WTC11 (cell line): ENCODE measurements at regions not wholly inside any gene's neighbourhood (a gene's known extent, or its start where the extent isn't known, plus 50 kb on each side); places are given as distances from the start of the nearest gene placed in this dataset.

Experiments
- ATAC-seq: fragments of 200-7000 bp; cut with Tn5 transposase; 2 replicates; pipeline ENCODE4 v1.10.0; 2021; ENCODE audit warnings: mild to moderate bottlenecking, moderate library complexity
- CTCF ChIA-PET: fragments of 300-600 bp; sonication (Branson Sonifier 250); formaldehyde crosslinking; loops from one replicate; lab custom pipeline; 2021; ENCODE audit warnings: antibody characterized with exemption; lab: Charles Lee
- POLR2A ChIA-PET: fragments of 350-600 bp; sonication (Branson Sonifier 250); formaldehyde crosslinking; loops from one replicate; lab custom pipeline; 2021; ENCODE audit warnings: antibody characterized with exemption; lab: Charles Lee
- DNase-seq: peaks from one replicate; pipeline ENCODE4 v3.0.0; 2021; ENCODE audit warnings: low spot score
- H3K27ac Mint-ChIP-seq: 2 replicates; pipeline ENCODE4 v1.8.0; 2021; ENCODE audit warnings: mixed read lengths
- H3K27me3 Mint-ChIP-seq: 2 replicates; pipeline ENCODE4 v1.8.0; 2021; ENCODE audit warnings: low read depth, mild to moderate bottlenecking, moderate library complexity, mixed read lengths
- H3K36me3 Mint-ChIP-seq: 2 replicates; pipeline ENCODE4 v1.8.0; 2021; ENCODE audit warnings: mixed read lengths
- H3K4me1 Mint-ChIP-seq: 2 replicates; pipeline ENCODE4 v1.8.0; 2022; ENCODE audit warnings: mixed read lengths
- H3K4me3 Mint-ChIP-seq: 2 replicates; pipeline ENCODE4 v1.8.0; 2021; ENCODE audit warnings: mild to moderate bottlenecking, moderate library complexity, mixed read lengths
- H3K9me3 Mint-ChIP-seq: 2 replicates; pipeline ENCODE4 v1.8.0; 2021; ENCODE audit warnings: mixed read lengths
- ATF1 ChIP-seq: sonication (generic); formaldehyde crosslinking; IDR thresholded peaks from 2 replicates; pipeline ENCODE4 v1.8.1; 2023; ENCODE audit warnings: mild to moderate bottlenecking, moderate library complexity, missing genetic modification reagents
- FOXJ3 ChIP-seq: sonication (generic); formaldehyde crosslinking; IDR thresholded peaks from 2 replicates; pipeline ENCODE4 v1.9.0; 2021; ENCODE audit warnings: missing genetic modification reagents, mild to moderate bottlenecking, borderline replicate concordance
- FOXP1 ChIP-seq: sonication (generic); formaldehyde crosslinking; IDR thresholded peaks from 2 replicates; pipeline ENCODE4 v1.8.0; 2022; ENCODE audit warnings: missing genetic modification reagents, mild to moderate bottlenecking, moderate library complexity, borderline replicate concordance
- GABPB1 ChIP-seq: sonication (generic); formaldehyde crosslinking; IDR thresholded peaks from 2 replicates; pipeline ENCODE4 v1.8.1; 2023; ENCODE audit warnings: mild to moderate bottlenecking, missing genetic modification reagents
- IRF1 ChIP-seq: sonication (generic); formaldehyde crosslinking; IDR thresholded peaks from 2 replicates; pipeline ENCODE4 v1.8.0; 2023; ENCODE audit warnings: missing genetic modification reagents
- IRF2 ChIP-seq: sonication (generic); formaldehyde crosslinking; IDR thresholded peaks from 2 replicates; pipeline ENCODE4 v1.8.0; 2022; ENCODE audit warnings: low read depth, missing genetic modification reagents, borderline replicate concordance
- JAZF1 ChIP-seq: fragments of 250-450 bp; sonication (Bioruptor Pico); IDR thresholded peaks from 2 replicates; pipeline ENCODE4 v1.9.0; 2021; ENCODE audit warnings: moderate library complexity, mild to moderate bottlenecking, inconsistent platforms
- KAT7 ChIP-seq: sonication (generic); formaldehyde crosslinking; IDR thresholded peaks from 2 replicates; pipeline ENCODE4 v1.8.1; 2023; ENCODE audit warnings: missing genetic modification reagents, mild to moderate bottlenecking, borderline replicate concordance
- MLX ChIP-seq: sonication (generic); formaldehyde crosslinking; IDR thresholded peaks from 2 replicates; pipeline ENCODE4 v1.8.1; 2023; ENCODE audit warnings: mild to moderate bottlenecking, missing genetic modification reagents, moderate library complexity
- NFATC4 ChIP-seq: fragments of 250-450 bp; sonication (Bioruptor Pico); IDR thresholded peaks from 2 replicates; pipeline ENCODE4 v1.9.0; 2021; ENCODE audit warnings: mild to moderate bottlenecking
- SMAD3 ChIP-seq: sonication (generic); formaldehyde crosslinking; IDR thresholded peaks from 2 replicates; pipeline ENCODE4 v1.8.0; 2022; ENCODE audit warnings: missing genetic modification reagents, mild to moderate bottlenecking, borderline replicate concordance
- SP1 ChIP-seq: sonication (generic); formaldehyde crosslinking; conservative IDR thresholded peaks from 2 replicates; pipeline ENCODE4 v1.8.1; 2022; ENCODE audit warnings: missing genetic modification reagents
- TCF7 ChIP-seq: sonication (generic); formaldehyde crosslinking; IDR thresholded peaks from 2 replicates; pipeline ENCODE4 v1.8.0; 2022; ENCODE audit warnings: mild to moderate bottlenecking, low read depth, missing genetic modification reagents, moderate library complexity
- ZNF121 ChIP-seq: sonication (generic); formaldehyde crosslinking; IDR thresholded peaks from 2 replicates; pipeline ENCODE4 v1.8.0; 2023; ENCODE audit warnings: missing genetic modification reagents
- ZNF219 ChIP-seq: sonication (generic); formaldehyde crosslinking; IDR thresholded peaks from 2 replicates; pipeline ENCODE4 v1.8.0; 2023; ENCODE audit warnings: missing genetic modification reagents, mild to moderate bottlenecking, borderline replicate concordance
- ZNF263 ChIP-seq: sonication (generic); formaldehyde crosslinking; IDR thresholded peaks from 2 replicates; pipeline ENCODE4 v1.8.1; 2022; ENCODE audit warnings: low read depth, mild to moderate bottlenecking, moderate library complexity, missing genetic modification reagents
- TF ChIP-seq, protein P1 (sequence below): sonication (generic); formaldehyde crosslinking; IDR thresholded peaks from 2 replicates; pipeline ENCODE4 v1.8.0; 2022; ENCODE audit warnings: mild to moderate bottlenecking, missing genetic modification reagents
- TF ChIP-seq, protein P2 (sequence below): sonication (generic); formaldehyde crosslinking; IDR thresholded peaks from 2 replicates; pipeline ENCODE4 v1.8.1; 2022; ENCODE audit warnings: missing genetic modification reagents, borderline replicate concordance
- TF ChIP-seq, protein P3 (sequence below): sonication (generic); formaldehyde crosslinking; IDR thresholded peaks from 2 replicates; pipeline ENCODE4 v1.8.1; 2022; ENCODE audit warnings: low read depth, mild to moderate bottlenecking, moderate library complexity, missing genetic modification reagents, borderline replicate concordance
- TF ChIP-seq, protein P4 (sequence below): sonication (generic); formaldehyde crosslinking; IDR thresholded peaks from 2 replicates; pipeline ENCODE4 v1.8.0; 2023; ENCODE audit warnings: missing genetic modification reagents, mild to moderate bottlenecking, borderline replicate concordance

DNA sequence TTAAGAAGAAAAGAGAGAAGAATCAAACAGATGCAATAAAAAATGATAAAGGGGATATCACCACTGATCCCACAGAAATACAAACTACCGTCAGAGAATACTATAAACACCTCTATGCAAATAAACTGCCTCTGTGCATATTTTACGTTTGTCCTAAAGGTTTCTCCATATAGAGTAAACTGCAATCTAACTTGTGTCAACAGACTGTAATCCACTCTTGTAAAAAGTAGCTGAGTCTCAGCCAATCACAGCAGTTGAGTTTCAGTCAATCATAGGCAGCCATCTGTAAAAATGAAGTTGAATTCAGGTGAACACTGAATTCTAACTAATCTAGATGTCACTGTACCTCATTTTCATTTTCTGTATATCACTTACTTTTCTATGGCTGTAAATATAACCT lies 112.2 kb upstream of the SYNCRIP start:
- ChIA-PET CTCF (no interaction called here), POLR2A (no interaction called here)
- H3K4me3 Mint-ChIP-seq: no peak overlapping the region
- H3K27me3 Mint-ChIP-seq: 0 out of 2 replicates have a peak, but pooled peaks cover 6% of the 10 kb centered on the region
- no peak for DNase-seq
- peaks cover 3% of the 10 kb centered on the region for H3K4me1 Mint-ChIP-seq
- peaks cover 4% of the 10 kb centered on the region; the same call in 1 of the 2 replicates for H3K36me3 Mint-ChIP-seq
- H3K27ac Mint-ChIP-seq: no peak overlapping the region
- peaks cover 14% of the 10 kb centered on the region for H3K9me3 Mint-ChIP-seq
- TF ChIP-seq, protein P1, sequence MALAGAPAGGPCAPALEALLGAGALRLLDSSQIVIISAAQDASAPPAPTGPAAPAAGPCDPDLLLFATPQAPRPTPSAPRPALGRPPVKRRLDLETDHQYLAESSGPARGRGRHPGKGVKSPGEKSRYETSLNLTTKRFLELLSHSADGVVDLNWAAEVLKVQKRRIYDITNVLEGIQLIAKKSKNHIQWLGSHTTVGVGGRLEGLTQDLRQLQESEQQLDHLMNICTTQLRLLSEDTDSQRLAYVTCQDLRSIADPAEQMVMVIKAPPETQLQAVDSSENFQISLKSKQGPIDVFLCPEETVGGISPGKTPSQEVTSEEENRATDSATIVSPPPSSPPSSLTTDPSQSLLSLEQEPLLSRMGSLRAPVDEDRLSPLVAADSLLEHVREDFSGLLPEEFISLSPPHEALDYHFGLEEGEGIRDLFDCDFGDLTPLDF (CRISPR knock-in tag): no peak
- TF ChIP-seq SP1 (CRISPR knock-in tag) (no peak), IRF2 (no peak), ZNF121 (CRISPR knock-in tag) (no peak), GABPB1 (CRISPR knock-in tag) (no peak), FOXJ3 (CRISPR knock-in tag) (no peak), NFATC4 (CRISPR knock-in tag) (no peak), IRF1 (no peak), SMAD3 (CRISPR knock-in tag) (no peak)
- TF ChIP-seq, protein P2, sequence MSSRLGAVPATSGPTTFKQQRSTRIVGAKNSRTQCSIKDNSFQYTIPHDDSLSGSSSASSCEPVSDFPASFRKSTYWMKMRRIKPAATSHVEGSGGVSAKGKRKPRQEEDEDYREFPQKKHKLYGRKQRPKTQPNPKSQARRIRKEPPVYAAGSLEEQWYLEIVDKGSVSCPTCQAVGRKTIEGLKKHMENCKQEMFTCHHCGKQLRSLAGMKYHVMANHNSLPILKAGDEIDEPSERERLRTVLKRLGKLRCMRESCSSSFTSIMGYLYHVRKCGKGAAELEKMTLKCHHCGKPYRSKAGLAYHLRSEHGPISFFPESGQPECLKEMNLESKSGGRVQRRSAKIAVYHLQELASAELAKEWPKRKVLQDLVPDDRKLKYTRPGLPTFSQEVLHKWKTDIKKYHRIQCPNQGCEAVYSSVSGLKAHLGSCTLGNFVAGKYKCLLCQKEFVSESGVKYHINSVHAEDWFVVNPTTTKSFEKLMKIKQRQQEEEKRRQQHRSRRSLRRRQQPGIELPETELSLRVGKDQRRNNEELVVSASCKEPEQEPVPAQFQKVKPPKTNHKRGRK (CRISPR knock-in tag): no peak
- TF ChIP-seq, all 79 proteins: peak for 0
- no peak for ATAC-seq

- Mint-ChIP-seq H3K27me3 (0 out of 2 replicates have a peak, but pooled peaks cover 6% of the 10 kb centered on the region), H3K9me3 (peaks cover 22% of the 10 kb centered on the region), H3K4me1 (peaks cover 3% of the 10 kb centered on the region), H3K4me3 (no peak overlapping the region), H3K36me3 (peaks cover 6% of the 10 kb centered on the region; the same call in 1 of the 2 replicates), H3K27ac (no peak overlapping the region)
- DNase-seq (no peak), ATAC-seq (no peak)
- CTCF ChIA-PET: no interaction called here
- TF ChIP-seq, protein P3, sequence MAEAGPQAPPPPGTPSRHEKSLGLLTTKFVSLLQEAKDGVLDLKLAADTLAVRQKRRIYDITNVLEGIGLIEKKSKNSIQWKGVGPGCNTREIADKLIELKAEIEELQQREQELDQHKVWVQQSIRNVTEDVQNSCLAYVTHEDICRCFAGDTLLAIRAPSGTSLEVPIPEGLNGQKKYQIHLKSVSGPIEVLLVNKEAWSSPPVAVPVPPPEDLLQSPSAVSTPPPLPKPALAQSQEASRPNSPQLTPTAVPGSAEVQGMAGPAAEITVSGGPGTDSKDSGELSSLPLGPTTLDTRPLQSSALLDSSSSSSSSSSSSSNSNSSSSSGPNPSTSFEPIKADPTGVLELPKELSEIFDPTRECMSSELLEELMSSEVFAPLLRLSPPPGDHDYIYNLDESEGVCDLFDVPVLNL (CRISPR knock-in tag): no peak
- TF ChIP-seq ZNF219 (no peak), MLX (CRISPR knock-in tag) (no peak), ATF1 (CRISPR knock-in tag) (no peak), TCF7 (CRISPR knock-in tag) (no peak), FOXP1 (CRISPR knock-in tag) (no peak), JAZF1 (no peak), KAT7 (CRISPR knock-in tag) (no peak), ZNF263 (CRISPR knock-in tag) (no peak)
- TF ChIP-seq, protein P4, sequence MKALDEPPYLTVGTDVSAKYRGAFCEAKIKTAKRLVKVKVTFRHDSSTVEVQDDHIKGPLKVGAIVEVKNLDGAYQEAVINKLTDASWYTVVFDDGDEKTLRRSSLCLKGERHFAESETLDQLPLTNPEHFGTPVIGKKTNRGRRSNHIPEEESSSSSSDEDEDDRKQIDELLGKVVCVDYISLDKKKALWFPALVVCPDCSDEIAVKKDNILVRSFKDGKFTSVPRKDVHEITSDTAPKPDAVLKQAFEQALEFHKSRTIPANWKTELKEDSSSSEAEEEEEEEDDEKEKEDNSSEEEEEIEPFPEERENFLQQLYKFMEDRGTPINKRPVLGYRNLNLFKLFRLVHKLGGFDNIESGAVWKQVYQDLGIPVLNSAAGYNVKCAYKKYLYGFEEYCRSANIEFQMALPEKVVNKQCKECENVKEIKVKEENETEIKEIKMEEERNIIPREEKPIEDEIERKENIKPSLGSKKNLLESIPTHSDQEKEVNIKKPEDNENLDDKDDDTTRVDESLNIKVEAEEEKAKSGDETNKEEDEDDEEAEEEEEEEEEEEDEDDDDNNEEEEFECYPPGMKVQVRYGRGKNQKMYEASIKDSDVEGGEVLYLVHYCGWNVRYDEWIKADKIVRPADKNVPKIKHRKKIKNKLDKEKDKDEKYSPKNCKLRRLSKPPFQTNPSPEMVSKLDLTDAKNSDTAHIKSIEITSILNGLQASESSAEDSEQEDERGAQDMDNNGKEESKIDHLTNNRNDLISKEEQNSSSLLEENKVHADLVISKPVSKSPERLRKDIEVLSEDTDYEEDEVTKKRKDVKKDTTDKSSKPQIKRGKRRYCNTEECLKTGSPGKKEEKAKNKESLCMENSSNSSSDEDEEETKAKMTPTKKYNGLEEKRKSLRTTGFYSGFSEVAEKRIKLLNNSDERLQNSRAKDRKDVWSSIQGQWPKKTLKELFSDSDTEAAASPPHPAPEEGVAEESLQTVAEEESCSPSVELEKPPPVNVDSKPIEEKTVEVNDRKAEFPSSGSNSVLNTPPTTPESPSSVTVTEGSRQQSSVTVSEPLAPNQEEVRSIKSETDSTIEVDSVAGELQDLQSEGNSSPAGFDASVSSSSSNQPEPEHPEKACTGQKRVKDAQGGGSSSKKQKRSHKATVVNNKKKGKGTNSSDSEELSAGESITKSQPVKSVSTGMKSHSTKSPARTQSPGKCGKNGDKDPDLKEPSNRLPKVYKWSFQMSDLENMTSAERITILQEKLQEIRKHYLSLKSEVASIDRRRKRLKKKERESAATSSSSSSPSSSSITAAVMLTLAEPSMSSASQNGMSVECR (CRISPR knock-in tag): no peak
- POLR2A ChIA-PET: no interaction called here
These were observed 109.9 kb upstream of the SYNCRIP start for GRCh38 chr6:85752602-85753001.
